Endothelial cell of umbilical vein (primary cell): ENCODE measurements at regions not wholly inside any gene's neighbourhood (a gene's known extent, or its start where the extent isn't known, plus 50 kb on each side); places are given as distances from the start of the nearest gene placed in this dataset.

Experiments used
- BruUV-seq: library from RNA; stranded (reverse); fragments of 400-500 nt; replicated peaks from 2 replicates; lab custom pipeline; 2021; lab: Mats Ljungman, UMichigan
- CTCF ChIA-PET: fragments of 300-600, 350-600 bp; sonication (Branson Sonifier 250); formaldehyde crosslinking; loops from one replicate; lab custom pipeline; 2021; ENCODE audit warnings: antibody characterized with exemption, inconsistent platforms; lab: Charles Lee
- POLR2A ChIA-PET: fragments of 300-600, 350-600 bp; sonication (Branson Sonifier 250); formaldehyde crosslinking; loops from one replicate; lab custom pipeline; 2021; ENCODE audit warnings: antibody characterized with exemption, inconsistent platforms; lab: Charles Lee
- DNase-seq: peaks from one replicate; pipeline ENCODE4 v3.0.0-alpha.2; 2011; ENCODE audit warnings: low read depth, low spot score
- FAIRE-seq: peaks from 2 replicates; lab custom pipeline; 2011; peaks lifted over from hg19 to GRCh38; lab: Jason Lieb, UNC
- H2AFZ ChIP-seq: 2 replicates; pipeline ENCODE4 v1.6.0; 2012; ENCODE audit warnings: low read depth, low read length, control low read depth, inconsistent platforms
- H3K27ac ChIP-seq: 2 replicates; pipeline ENCODE4 v1.5.1; 2011; ENCODE audit warnings: low read depth, mild to moderate bottlenecking, control low read depth, low read length, moderate library complexity; ENCODE audit not compliant: insufficient read depth
- H3K27me3 ChIP-seq, 2 experiments: 2 replicates each; pipeline versions ENCODE4 v1.6.0 to v1.6.1; 2011; ENCODE audit warnings: low read length in 2 of 2, mixed read lengths in 1 of 2; ENCODE audit not compliant: control insufficient read depth in 2 of 2, insufficient read depth in 2 of 2
- H3K36me3 ChIP-seq, 2 experiments: 2 replicates in 1 of 2; 3 replicates in 1 of 2; pipeline ENCODE4 v1.5.1; 2011; ENCODE audit warnings: low read length in 2 of 2, mild to moderate bottlenecking in 1 of 2, moderate library complexity in 1 of 2; ENCODE audit not compliant: control insufficient read depth in 2 of 2, insufficient read depth in 2 of 2; ENCODE audit errors: extremely low read depth in 1 of 2
- H3K4me1 ChIP-seq: 3 replicates; pipeline ENCODE4 v1.5.1; 2011; ENCODE audit warnings: mild to moderate bottlenecking, low read length; ENCODE audit not compliant: control insufficient read depth, insufficient read depth; ENCODE audit errors: extremely low read depth
- H3K4me2 ChIP-seq: 2 replicates; pipeline ENCODE4 v1.6.1; 2011; ENCODE audit warnings: low read length, control low read depth, mixed read lengths; ENCODE audit not compliant: insufficient read depth
- H3K4me3 ChIP-seq, 3 experiments: fragments of 200-600 bp in 1 of 3; sonication (generic), shearing (Covaris generic) in 1 of 3; replicated peaks in 1 of 3; 2 replicates each; pipeline ENCODE4 v1.5.1; 2011 to 2016; ENCODE audit warnings: control low read depth in 3 of 3, low read length in 3 of 3, mild to moderate bottlenecking in 2 of 3, inconsistent platforms in 1 of 3, low read depth in 1 of 3, moderate library complexity in 1 of 3; ENCODE audit not compliant: insufficient read depth in 1 of 3
- H3K79me2 ChIP-seq: 2 replicates; pipeline ENCODE4 v1.6.0; 2012; ENCODE audit warnings: low read length, inconsistent platforms; ENCODE audit not compliant: control insufficient read depth, insufficient read depth
- H3K9ac ChIP-seq: replicated peaks from 2 replicates; pipeline ENCODE3; 2011; ENCODE audit warnings: low read length, control low read depth; ENCODE audit not compliant: insufficient read depth; ENCODE audit errors: extremely low read depth
- H3K9me1 ChIP-seq: replicated peaks from 3 replicates; pipeline ENCODE4 v1.6.0; 2011; ENCODE audit warnings: mild to moderate bottlenecking, low read length; ENCODE audit not compliant: control insufficient read depth, insufficient read depth; ENCODE audit errors: extremely low read depth
- H3K9me3 ChIP-seq: replicated peaks from 2 replicates; pipeline ENCODE4 v1.5.1; 2012; ENCODE audit warnings: low read length, inconsistent platforms; ENCODE audit not compliant: control insufficient read depth, insufficient read depth
- H4K20me1 ChIP-seq: replicated peaks from 2 replicates; pipeline ENCODE3; 2011; ENCODE audit warnings: mild to moderate bottlenecking, low read length; ENCODE audit not compliant: control insufficient read depth, insufficient read depth; ENCODE audit errors: extremely low read depth
- EZH2 ChIP-seq: IDR thresholded peaks from 2 replicates; pipeline ENCODE4 v1.6.1; 2012; ENCODE audit warnings: borderline replicate concordance, low read depth, mild to moderate bottlenecking, moderate library complexity, low read length, inconsistent platforms; ENCODE audit not compliant: severe bottlenecking
- FOS ChIP-seq: IDR thresholded peaks from 2 replicates; pipeline ENCODE4 v1.6.1; 2011; ENCODE audit warnings: mild to moderate bottlenecking, low read length, moderate library complexity, borderline replicate concordance; ENCODE audit not compliant: insufficient read depth
- GATA2 ChIP-seq: IDR thresholded peaks from 2 replicates; pipeline ENCODE4 v1.7.0; 2011; ENCODE audit warnings: low read depth, mild to moderate bottlenecking, moderate library complexity, mixed read lengths, low read length; ENCODE audit not compliant: insufficient read length, insufficient read depth
- JUN ChIP-seq: IDR thresholded peaks from 2 replicates; pipeline ENCODE4 v1.6.1; 2011; ENCODE audit warnings: borderline replicate concordance, low read depth; ENCODE audit not compliant: insufficient read length, insufficient read depth
- MYC ChIP-seq: IDR thresholded peaks from one replicate; pipeline ENCODE4 v1.6.1; 2011; ENCODE audit warnings: mild to moderate bottlenecking, low read depth, low read length
- POLR2A ChIP-seq: IDR thresholded peaks from 2 replicates; pipeline ENCODE4 v1.6.1; 2012; ENCODE audit warnings: low read depth, mild to moderate bottlenecking, control low read depth, low read length
- POLR2AphosphoS5 ChIP-seq: IDR thresholded peaks from 2 replicates; pipeline ENCODE4 v1.6.1; 2012; ENCODE audit warnings: low read depth, mild to moderate bottlenecking, control low read depth, low read length, moderate library complexity; ENCODE audit not compliant: insufficient read depth
- dilution Hi-C: fragments of 300-500 bp; cut with MboI; formaldehyde crosslinking; loops from one replicate; pipeline ENCODE4 v1.15.0; 2019; ENCODE audit warnings: low sequenced_read_pairs; ENCODE audit not compliant: extremely low pct_ligation_motif_present
- intact Hi-C: fragments of 100-400 bp; cut with micrococcal nuclease; formaldehyde crosslinking; loops from one replicate; pipeline ENCODE4 v1.10.0; 2022
- TF ChIP-seq, protein P1 (sequence below), 2 donors: IDR thresholded peaks; 1 replicate in 1 of 2; 2 replicates in 1 of 2; pipeline ENCODE4 v1.5.1; 2011; ENCODE audit warnings: low read length in 2 of 2, mild to moderate bottlenecking in 2 of 2, moderate library complexity in 2 of 2, control low read depth in 1 of 2, inconsistent platforms in 1 of 2, low read depth in 1 of 2; ENCODE audit not compliant: insufficient read depth in 1 of 2; ENCODE audit errors: extremely low read depth in 1 of 2
- TF ChIP-seq, protein P2 (sequence below): IDR thresholded peaks from 2 replicates; pipeline ENCODE4 v1.6.1; 2011; ENCODE audit not compliant: insufficient read depth, insufficient read length

DNA sequence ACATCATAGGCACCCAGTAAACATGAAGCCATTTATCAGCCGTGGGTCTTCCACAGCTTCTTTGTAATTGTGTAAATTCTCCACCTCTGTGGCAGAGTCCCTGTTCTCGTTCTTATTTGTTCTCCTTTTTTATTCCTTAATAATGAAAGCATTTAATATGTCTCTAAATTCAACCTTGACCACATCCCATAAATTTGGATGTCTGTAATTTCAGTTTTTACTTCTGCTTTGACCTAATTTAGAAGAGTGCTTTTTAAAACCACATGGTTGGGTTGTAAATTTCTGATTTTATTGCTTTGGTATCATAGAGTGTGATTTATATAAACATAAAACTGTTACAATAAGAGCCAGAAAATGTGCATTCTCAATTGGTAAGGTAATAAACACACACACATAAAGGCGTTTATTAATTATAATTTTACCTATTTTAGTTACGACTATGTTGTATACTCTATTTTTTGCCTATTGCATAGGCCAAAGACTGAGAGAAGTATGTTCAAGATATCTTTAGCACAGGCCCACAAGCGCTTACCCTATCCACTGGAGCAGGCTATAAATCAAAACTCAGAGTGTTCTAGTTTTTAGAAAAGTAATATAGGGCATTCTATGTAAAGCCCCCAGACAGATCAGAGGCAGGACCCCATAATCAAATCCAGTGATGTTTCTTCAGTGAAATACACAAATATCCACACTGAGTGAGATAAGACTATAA lies 58.0 kb upstream of the CCND1 start:
- Histone ChIP-seq H3K9ac (no peak overlapping the region), H2AFZ (no peak overlapping the region), H3K4me2 (no peak overlapping the region), H3K36me3 (no peaks in the 10 kb centered on the region), H3K9me1 (no peaks in the 10 kb centered on the region), H3K4me1 (peaks cover 7% of the 10 kb centered on the region), H3K27me3 (peaks cover 0 to 5% of the 10 kb centered on the region in 2 experiments), H3K4me3 (no peak overlapping the region), H3K9me3 (no peaks in the 10 kb centered on the region), H3K79me2 (no peaks in the 10 kb centered on the region), H3K27ac (no peak overlapping the region), H4K20me1 (no peaks in the 10 kb centered on the region)
- dilution Hi-C loops (no loop called here), intact Hi-C loops (no loop called here)
- no TSS peak for BruUV-seq
- ChIA-PET POLR2A (no interaction called here), CTCF (no interaction called here)
- no peak for TF ChIP-seq GATA2
- DNase-seq (no peak), FAIRE-seq (no peak)

DNA sequence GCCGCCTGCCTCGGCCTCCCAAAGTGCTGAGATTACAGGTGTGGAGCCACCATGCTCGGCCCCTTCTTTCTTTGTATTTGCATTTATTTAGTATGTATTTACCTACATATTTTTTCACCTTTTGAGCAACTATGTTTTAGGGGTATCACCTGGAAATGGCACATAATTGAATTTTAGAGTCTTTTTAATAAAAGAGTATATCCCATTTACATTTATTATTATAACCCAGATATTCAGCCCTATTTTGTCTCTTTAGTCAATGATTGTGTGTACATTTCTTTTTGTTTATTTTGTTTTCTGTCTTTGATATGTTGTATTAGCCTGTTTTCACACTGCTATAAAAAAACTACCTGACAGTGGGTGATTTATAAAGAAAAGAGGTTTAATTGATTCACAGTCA lies 56.8 kb upstream of the CCND1 start:
- H3K79me2 ChIP-seq = no peaks in the 10 kb centered on the region
- H3K27me3 ChIP-seq = peaks cover 0 to under 1% of the 10 kb centered on the region in 2 experiments
- no peak overlapping the region for H3K4me3 ChIP-seq
- H3K4me2 ChIP-seq = no peak overlapping the region
- intact Hi-C loops (no loop called here), dilution Hi-C loops (no loop called here)
- no peak overlapping the region for H2AFZ ChIP-seq
- H4K20me1 ChIP-seq = no peaks in the 10 kb centered on the region
- H3K9me1 ChIP-seq = no peaks in the 10 kb centered on the region
- H3K36me3 ChIP-seq = no peaks in the 10 kb centered on the region
- ChIA-PET CTCF (no interaction called here), POLR2A (no interaction called here)
- no peak for FAIRE-seq
- H3K9me3 ChIP-seq = no peaks in the 10 kb centered on the region
- no peak overlapping the region for H3K27ac ChIP-seq
- H3K4me1 ChIP-seq = peaks cover 13% of the 10 kb centered on the region
- no peak for DNase-seq
- no peak overlapping the region for H3K9ac ChIP-seq
- no TSS peak for BruUV-seq
- TF ChIP-seq GATA2 = no peak
- no peak for TF ChIP-seq POLR2AphosphoS5
- TF ChIP-seq POLR2A = no peak
- TF ChIP-seq, protein P1, sequence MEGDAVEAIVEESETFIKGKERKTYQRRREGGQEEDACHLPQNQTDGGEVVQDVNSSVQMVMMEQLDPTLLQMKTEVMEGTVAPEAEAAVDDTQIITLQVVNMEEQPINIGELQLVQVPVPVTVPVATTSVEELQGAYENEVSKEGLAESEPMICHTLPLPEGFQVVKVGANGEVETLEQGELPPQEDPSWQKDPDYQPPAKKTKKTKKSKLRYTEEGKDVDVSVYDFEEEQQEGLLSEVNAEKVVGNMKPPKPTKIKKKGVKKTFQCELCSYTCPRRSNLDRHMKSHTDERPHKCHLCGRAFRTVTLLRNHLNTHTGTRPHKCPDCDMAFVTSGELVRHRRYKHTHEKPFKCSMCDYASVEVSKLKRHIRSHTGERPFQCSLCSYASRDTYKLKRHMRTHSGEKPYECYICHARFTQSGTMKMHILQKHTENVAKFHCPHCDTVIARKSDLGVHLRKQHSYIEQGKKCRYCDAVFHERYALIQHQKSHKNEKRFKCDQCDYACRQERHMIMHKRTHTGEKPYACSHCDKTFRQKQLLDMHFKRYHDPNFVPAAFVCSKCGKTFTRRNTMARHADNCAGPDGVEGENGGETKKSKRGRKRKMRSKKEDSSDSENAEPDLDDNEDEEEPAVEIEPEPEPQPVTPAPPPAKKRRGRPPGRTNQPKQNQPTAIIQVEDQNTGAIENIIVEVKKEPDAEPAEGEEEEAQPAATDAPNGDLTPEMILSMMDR (IDR thresholded peaks at IDR 0.05; ENCODE audit: extremely low read depth in 1 of 2, insufficient read depth in 1 of 2, low read depth in 1 of 2, low read length in 2 of 2) = no peak
- TF ChIP-seq EZH2 = no peak
- no peak for TF ChIP-seq JUN
- no peak for TF ChIP-seq MYC
- TF ChIP-seq FOS = no peak
- TF ChIP-seq, protein P2, sequence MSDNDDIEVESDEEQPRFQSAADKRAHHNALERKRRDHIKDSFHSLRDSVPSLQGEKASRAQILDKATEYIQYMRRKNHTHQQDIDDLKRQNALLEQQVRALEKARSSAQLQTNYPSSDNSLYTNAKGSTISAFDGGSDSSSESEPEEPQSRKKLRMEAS = no peak
